ENCODE measurements at regions not wholly inside any gene's neighbourhood (a gene's known extent, or its start where the extent isn't known, plus 50 kb on each side); places are given as distances from the start of the nearest gene placed in this dataset.

GRCh38 chr4:154004507-154005170 lies 215.8 kb upstream of the SFRP2 start:
- no peak overlapping the region for H3K27ac ChIP-seq (ENCODE audit: low read depth, low read length, poor library complexity, severe bottlenecking)
- CTCF ChIA-PET (ENCODE audit: unreplicated experiment) = no interaction called here
- H4K20me1 ChIP-seq (ENCODE audit: insufficient read depth, low read length) = no peaks in the 10 kb centered on the region
- POLR2A ChIA-PET = no interaction called here
- intact Hi-C loops (cut with micrococcal nuclease; ENCODE audit: unreplicated experiment) = no loop called here
- H3K79me2 ChIP-seq (ENCODE audit: insufficient read depth, low read depth, low read length) = no peaks in the 10 kb centered on the region
- BruUV-seq (replicated peaks) = no TSS peak
- no peaks in the 10 kb centered on the region for H3K4me1 ChIP-seq (ENCODE audit: insufficient read depth, low read length, poor library complexity, severe bottlenecking)
- no peak overlapping the region for H3K4me2 ChIP-seq (ENCODE audit: low read length)
- H3K9me2 ChIP-seq (ENCODE audit: insufficient read depth, low read length) = no peaks in the 10 kb centered on the region
- DNase-seq (ENCODE audit: low spot score) = no peak
- no peaks in the 10 kb centered on the region for H3K9me3 ChIP-seq (ENCODE audit: low read length)
- no peak overlapping the region for H3K4me3 ChIP-seq (ENCODE audit: low read depth, low read length, poor library complexity, severe bottlenecking)
- TF ChIP-seq CTCF (conservative IDR thresholded peaks at IDR 0.05; ENCODE audit: low read length) (no peak), EZH2phosphoT487 (IDR thresholded peaks at IDR 0.05; ENCODE audit: borderline replicate concordance, low read depth, low read length) (no peak)
- H3K36me3 ChIP-seq (ENCODE audit: insufficient read depth, low read length) = no peaks in the 10 kb centered on the region
- no peak overlapping the region for H2AFZ ChIP-seq (ENCODE audit: low read length)

DNA sequence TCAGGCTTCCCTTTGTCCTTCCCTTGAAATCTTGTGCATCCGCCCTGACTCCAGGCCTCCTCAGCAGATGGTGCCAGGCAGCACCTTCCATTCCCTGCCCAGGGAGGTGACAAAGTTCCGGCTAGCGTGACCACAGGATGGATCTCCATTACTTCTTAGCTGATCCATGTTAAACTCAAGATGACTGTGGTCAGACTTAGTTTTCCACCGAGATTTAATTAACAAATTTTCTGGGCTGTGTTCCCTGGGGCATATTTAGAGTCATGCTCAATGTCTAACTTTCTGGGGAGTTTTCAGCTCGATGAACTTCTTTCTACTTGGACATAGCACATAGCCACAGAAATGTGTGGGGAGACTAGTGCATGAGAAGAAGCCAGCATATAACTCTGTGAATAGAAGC lies 215.1 kb upstream of the SFRP2 start:
- H3K4me3 ChIP-seq (ENCODE audit: low read depth, low read length, poor library complexity, severe bottlenecking) = no peak overlapping the region
- BruUV-seq (replicated peaks) = no TSS peak
- H3K4me2 ChIP-seq (ENCODE audit: low read length) = no peak overlapping the region
- no peaks in the 10 kb centered on the region for H4K20me1 ChIP-seq (ENCODE audit: insufficient read depth, low read length)
- H3K9me3 ChIP-seq (ENCODE audit: low read length) = no peaks in the 10 kb centered on the region
- no peaks in the 10 kb centered on the region for H3K36me3 ChIP-seq (ENCODE audit: insufficient read depth, low read length)
- ChIA-PET CTCF (ENCODE audit: unreplicated experiment) (no interaction called here), POLR2A (interaction anchor here (1.7 kb wide), 1 partner anchor 12 kb away, joined by 5 read pairs; no protein-coding TSS in a partner anchor)
- no peak overlapping the region for H3K27ac ChIP-seq (ENCODE audit: low read depth, low read length, poor library complexity, severe bottlenecking)
- no peak for DNase-seq (ENCODE audit: low spot score)
- H3K9me2 ChIP-seq (ENCODE audit: insufficient read depth, low read length) = no peaks in the 10 kb centered on the region
- TF ChIP-seq EZH2phosphoT487 (IDR thresholded peaks at IDR 0.05; ENCODE audit: borderline replicate concordance, low read depth, low read length) = no peak
- no peak for TF ChIP-seq CTCF (conservative IDR thresholded peaks at IDR 0.05; ENCODE audit: low read length)
- intact Hi-C loops (cut with micrococcal nuclease; ENCODE audit: unreplicated experiment) = no loop called here
- H3K4me1 ChIP-seq (ENCODE audit: insufficient read depth, low read length, poor library complexity, severe bottlenecking) = no peaks in the 10 kb centered on the region
- H2AFZ ChIP-seq (ENCODE audit: low read length) = no peak overlapping the region
- no peaks in the 10 kb centered on the region for H3K79me2 ChIP-seq (ENCODE audit: insufficient read depth, low read depth, low read length)

- H3K9me3 ChIP-seq (ENCODE audit: low read length) = no peaks in the 10 kb centered on the region
- ChIA-PET POLR2A (interaction anchor here (1.7 kb wide), 1 partner anchor 12 kb away, joined by 5 read pairs; no protein-coding TSS in a partner anchor), CTCF (ENCODE audit: unreplicated experiment) (no interaction called here)
- TF ChIP-seq EZH2phosphoT487 (IDR thresholded peaks at IDR 0.05; ENCODE audit: borderline replicate concordance, low read depth, low read length) (no peak), CTCF (conservative IDR thresholded peaks at IDR 0.05; ENCODE audit: low read length) (no peak)
- H3K36me3 ChIP-seq (ENCODE audit: insufficient read depth, low read length) = no peaks in the 10 kb centered on the region
- H4K20me1 ChIP-seq (ENCODE audit: insufficient read depth, low read length) = no peaks in the 10 kb centered on the region
- no peaks in the 10 kb centered on the region for H3K4me1 ChIP-seq (ENCODE audit: insufficient read depth, low read length, poor library complexity, severe bottlenecking)
- intact Hi-C loops (cut with micrococcal nuclease; ENCODE audit: unreplicated experiment) = no loop called here
- H3K4me3 ChIP-seq (ENCODE audit: low read depth, low read length, poor library complexity, severe bottlenecking) = no peak overlapping the region
- no peak for DNase-seq (ENCODE audit: low spot score)
- BruUV-seq (replicated peaks) = no TSS peak
- H3K4me2 ChIP-seq (ENCODE audit: low read length) = no peak overlapping the region
- no peaks in the 10 kb centered on the region for H3K9me2 ChIP-seq (ENCODE audit: insufficient read depth, low read length)
- no peaks in the 10 kb centered on the region for H3K79me2 ChIP-seq (ENCODE audit: insufficient read depth, low read depth, low read length)
- H2AFZ ChIP-seq (ENCODE audit: low read length) = no peak overlapping the region
- no peak overlapping the region for H3K27ac ChIP-seq (ENCODE audit: low read depth, low read length, poor library complexity, severe bottlenecking)
These were observed 214.5 kb upstream of the SFRP2 start for GRCh38 chr4:154003378-154003777.

Data from OCI-LY7 (cell line).